ENCODE measurements at regions not wholly inside any gene's neighbourhood (a gene's known extent, or its start where the extent isn't known, plus 50 kb on each side); places are given as distances from the start of the nearest gene placed in this dataset.

- 100% methylated on average over 2 of the region's 7 CpGs for WGBS (ENCODE audit: insufficient coverage)
- Histone ChIP-seq H2AFZ (ENCODE audit: insufficient read depth, low read depth, low read length, poor library complexity, severe bottlenecking) (no peak overlapping the region), H3K36me3 (replicated peaks in 1 of 2; ENCODE audit: control insufficient read depth in 1 of 2, insufficient read depth in 2 of 2, low read length in 2 of 2) (no peaks in the 10 kb centered on the region), H3K79me2 (ENCODE audit: insufficient read depth, low read length) (no peaks in the 10 kb centered on the region), H3K4me3 (replicated peaks in 1 of 3; ENCODE audit: low read depth in 2 of 3, low read length in 3 of 3) (no peak overlapping the region), H3K4me2 (replicated peaks; ENCODE audit: extremely low read depth, low read length, poor library complexity, severe bottlenecking) (no peak overlapping the region), H3K9ac (ENCODE audit: insufficient read depth, low read length, poor library complexity, severe bottlenecking) (no peak overlapping the region), H3K4me1 (ENCODE audit: control insufficient read depth in 1 of 2, insufficient read depth in 2 of 2, low read length in 2 of 2) (no peaks in the 10 kb centered on the region), H3K9me3 (replicated peaks in 1 of 2; ENCODE audit: control insufficient read depth in 1 of 2, insufficient read depth in 1 of 2, low read length in 2 of 2) (peaks cover 0 to 5% of the 10 kb centered on the region in 2 donors), H4K20me1 (ENCODE audit: insufficient read depth, low read length) (no peaks in the 10 kb centered on the region), H3K27me3 (ENCODE audit: control insufficient read depth in 2 of 2, insufficient read depth in 2 of 2, low read length in 2 of 2) (no peaks in the 10 kb centered on the region), H3K27ac (ENCODE audit: low read depth in 1 of 2, low read length in 2 of 2) (no peak overlapping the region)
- H3K4me3 Mint-ChIP-seq = no peak overlapping the region
- intact Hi-C loops (cut with micrococcal nuclease) = no loop called here
- TF ChIP-seq CTCF (IDR thresholded peaks at IDR 0.05) = no peak
- no peaks in the 10 kb centered on the region for H3K36me3 Mint-ChIP-seq
- DNase-seq = no peak
- peaks cover 0 to 9% (median 0%) of the 10 kb centered on the region in 7 donors for H3K9me3 Mint-ChIP-seq
- no peaks in the 10 kb centered on the region for H3K4me1 Mint-ChIP-seq
- H3K27me3 Mint-ChIP-seq (ENCODE audit: low read depth in 3 of 3) = no peaks in the 10 kb centered on the region
- no peak overlapping the region for H3K27ac Mint-ChIP-seq
Observed at GRCh38 chr21:27475363-27475955, 508.6 kb upstream of the ADAMTS5 start.

- Histone ChIP-seq H3K9ac (ENCODE audit: insufficient read depth, low read length, poor library complexity, severe bottlenecking) (no peak overlapping the region), H3K27me3 (ENCODE audit: control insufficient read depth in 2 of 2, insufficient read depth in 2 of 2, low read length in 2 of 2) (no peaks in the 10 kb centered on the region), H3K4me1 (ENCODE audit: control insufficient read depth in 1 of 2, insufficient read depth in 2 of 2, low read length in 2 of 2) (no peaks in the 10 kb centered on the region), H3K9me3 (replicated peaks in 1 of 2; ENCODE audit: control insufficient read depth in 1 of 2, insufficient read depth in 1 of 2, low read length in 2 of 2) (peaks cover 0 to 11% of the 10 kb centered on the region in 2 donors), H2AFZ (ENCODE audit: insufficient read depth, low read depth, low read length, poor library complexity, severe bottlenecking) (no peak overlapping the region), H3K4me2 (replicated peaks; ENCODE audit: extremely low read depth, low read length, poor library complexity, severe bottlenecking) (no peak overlapping the region), H3K27ac (ENCODE audit: low read depth in 1 of 2, low read length in 2 of 2) (no peak overlapping the region), H4K20me1 (ENCODE audit: insufficient read depth, low read length) (no peaks in the 10 kb centered on the region), H3K79me2 (ENCODE audit: insufficient read depth, low read length) (no peaks in the 10 kb centered on the region), H3K4me3 (replicated peaks in 1 of 3; ENCODE audit: low read depth in 2 of 3, low read length in 3 of 3) (no peak overlapping the region), H3K36me3 (replicated peaks in 1 of 2; ENCODE audit: control insufficient read depth in 1 of 2, insufficient read depth in 2 of 2, low read length in 2 of 2) (no peaks in the 10 kb centered on the region)
- H3K9me3 Mint-ChIP-seq = peaks cover 0 to 10% (median 6%) of the 10 kb centered on the region in 7 donors
- H3K27ac Mint-ChIP-seq = no peak overlapping the region
- intact Hi-C loops (cut with micrococcal nuclease) = no loop called here
- DNase-seq = no peak
- H3K4me1 Mint-ChIP-seq = no peaks in the 10 kb centered on the region
- WGBS (ENCODE audit: insufficient coverage) = 100% methylated on average over 1 of the region's 2 CpGs
- no peaks in the 10 kb centered on the region for H3K36me3 Mint-ChIP-seq
- H3K4me3 Mint-ChIP-seq = no peak overlapping the region
- TF ChIP-seq CTCF (IDR thresholded peaks at IDR 0.05) = no peak
- peaks cover 0 to 3% (median 0%) of the 10 kb centered on the region in 3 donors for H3K27me3 Mint-ChIP-seq (ENCODE audit: low read depth in 3 of 3)
Observed at GRCh38 chr21:27467366-27467765, 500.5 kb upstream of the ADAMTS5 start.
